AG04449 (cell line): ENCODE measurements at regions not wholly inside any gene's neighbourhood (a gene's known extent, or its start where the extent isn't known, plus 50 kb on each side); places are given as distances from the start of the nearest gene placed in this dataset.

ENCODE experiments used
- CTCF ChIA-PET: fragments of 350-600 bp; formaldehyde crosslinking; extraction: SDS; loops from one replicate; lab custom pipeline; 2021; ENCODE audit warnings: antibody characterized with exemption; lab: Yijun Ruan, JAX
- POLR2A ChIA-PET: fragments of 400-600, 350-600 bp; formaldehyde crosslinking; extraction: SDS; loops from one replicate; lab custom pipeline; 2020; ENCODE audit warnings: antibody characterized with exemption, inconsistent platforms; lab: Yijun Ruan, JAX
- DNase-seq: peaks from one replicate; pipeline ENCODE4 v3.0.0-alpha.2; 2010; ENCODE audit warnings: low read depth, low spot score
- H3K4me3 ChIP-seq: 2 replicates; pipeline ENCODE4 v1.5.1; 2011; ENCODE audit warnings: low read depth, mild to moderate bottlenecking, control low read depth, low read length
- CTCF ChIP-seq: IDR thresholded peaks from one replicate; pipeline ENCODE4 v1.5.1; 2011; ENCODE audit warnings: mild to moderate bottlenecking, moderate library complexity, low read length, control low read depth, inconsistent platforms; ENCODE audit not compliant: insufficient read depth; ENCODE audit errors: missing control alignments

- no peak for TF ChIP-seq CTCF
- no peak overlapping the region for H3K4me3 ChIP-seq
- DNase-seq, result no peak
- ChIA-PET CTCF (no interaction called here), POLR2A (no interaction called here)
Measured at GRCh38 chr7:79555571-79555970, 102.1 kb upstream of the MAGI2 start.

GRCh38 chr7:79553811-79554555 is 100.5 kb upstream of the MAGI2 start:
- DNase-seq, result peak; percentile 16
- CTCF ChIA-PET, result no interaction called here
- POLR2A ChIA-PET, result no interaction called here
- H3K4me3 ChIP-seq, result no peak overlapping the region
- TF ChIP-seq CTCF, result no peak

- no peak for DNase-seq
- ChIA-PET POLR2A (no interaction called here), CTCF (no interaction called here)
- no peak for TF ChIP-seq CTCF
- H3K4me3 ChIP-seq, result no peak overlapping the region
Measured at GRCh38 chr7:79552463-79552862, 99.0 kb upstream of the MAGI2 start.

GRCh38 chr7:79548727-79549126 is 95.3 kb upstream of the MAGI2 start:
- H3K4me3 ChIP-seq, result no peak overlapping the region
- no peak for TF ChIP-seq CTCF
- no peak for DNase-seq
- ChIA-PET CTCF (no interaction called here), POLR2A (no interaction called here)

- no peak overlapping the region for H3K4me3 ChIP-seq
- no peak for TF ChIP-seq CTCF
- CTCF ChIA-PET, result no interaction called here
- no peak for DNase-seq
- POLR2A ChIA-PET, result no interaction called here
Measured at GRCh38 chr7:79547132-79547531, 93.7 kb upstream of the MAGI2 start.

GRCh38 chr7:79540592-79540991 is 87.1 kb upstream of the MAGI2 start:
- H3K4me3 ChIP-seq, result no peak overlapping the region
- ChIA-PET CTCF (no interaction called here), POLR2A (no interaction called here)
- no peak for DNase-seq
- TF ChIP-seq CTCF, result no peak
